Keratinocyte (primary cell): ENCODE measurements at regions not wholly inside any gene's neighbourhood (a gene's known extent, or its start where the extent isn't known, plus 50 kb on each side); places are given as distances from the start of the nearest gene placed in this dataset.

Source experiments
- DNase-seq: peaks from one replicate; pipeline ENCODE4 v3.0.0-alpha.2; 2011; ENCODE audit warnings: low read depth, missing footprints, low spot score
- FAIRE-seq: peaks from 2 replicates; lab custom pipeline; 2011; peaks lifted over from hg19 to GRCh38; lab: Jason Lieb, UNC
- H2AFZ ChIP-seq: 2 replicates; pipeline ENCODE4 v1.6.0; 2012; ENCODE audit warnings: low read length, control low read depth, inconsistent platforms; ENCODE audit not compliant: control insufficient read depth
- H3K27ac ChIP-seq: 2 replicates; pipeline ENCODE4 v1.5.1; 2011; ENCODE audit warnings: low read length; ENCODE audit not compliant: control insufficient read depth, insufficient read depth
- H3K27me3 ChIP-seq: 3 replicates; pipeline ENCODE4 v1.6.0; 2011; ENCODE audit warnings: low read length; ENCODE audit not compliant: control insufficient read depth, insufficient read depth; ENCODE audit errors: extremely low read depth
- H3K36me3 ChIP-seq, 2 experiments: 2 replicates in 1 of 2; 3 replicates in 1 of 2; pipeline ENCODE4 v1.5.1; 2011; ENCODE audit warnings: low read length in 2 of 2, mild to moderate bottlenecking in 1 of 2; ENCODE audit not compliant: control insufficient read depth in 2 of 2, insufficient read depth in 2 of 2; ENCODE audit errors: extremely low read depth in 1 of 2
- H3K4me1 ChIP-seq: 3 replicates; pipeline ENCODE4 v1.5.1; 2011; ENCODE audit warnings: low read length; ENCODE audit not compliant: control insufficient read depth, insufficient read depth; ENCODE audit errors: extremely low read depth
- H3K4me2 ChIP-seq: 3 replicates; pipeline ENCODE4 v1.6.0; 2011; ENCODE audit warnings: low read depth, low read length; ENCODE audit not compliant: control insufficient read depth, insufficient read depth; ENCODE audit errors: extremely low read depth
- H3K4me3 ChIP-seq, 3 experiments: fragments of 200-600 bp in 1 of 3; sonication (generic) in 1 of 3; 2 replicates in 2 of 3; 3 replicates in 1 of 3; pipeline ENCODE4 v1.5.1; 2011 to 2016; ENCODE audit warnings: low read length in 3 of 3, mild to moderate bottlenecking in 3 of 3, control low read depth in 2 of 3, inconsistent platforms in 1 of 3, low read depth in 1 of 3, mixed read lengths in 1 of 3, mixed run types in 1 of 3, moderate library complexity in 1 of 3; ENCODE audit not compliant: control insufficient read depth in 2 of 3, insufficient read depth in 2 of 3; ENCODE audit errors: extremely low read depth in 1 of 3
- H3K79me2 ChIP-seq: 2 replicates; pipeline ENCODE4 v1.6.0; 2012; ENCODE audit warnings: low read length; ENCODE audit not compliant: control insufficient read depth, insufficient read depth
- H3K9ac ChIP-seq: 3 replicates; pipeline ENCODE4 v1.6.0; 2011; ENCODE audit warnings: low read length; ENCODE audit not compliant: control insufficient read depth, insufficient read depth; ENCODE audit errors: extremely low read depth
- H3K9me1 ChIP-seq: 3 replicates; pipeline ENCODE4 v1.6.0; 2011; ENCODE audit warnings: low read length; ENCODE audit not compliant: control insufficient read depth, insufficient read depth; ENCODE audit errors: extremely low read depth
- H3K9me3 ChIP-seq: 2 replicates; pipeline ENCODE4 v1.5.1; 2012; ENCODE audit warnings: low read depth, low read length; ENCODE audit not compliant: control insufficient read depth
- H4K20me1 ChIP-seq: 3 replicates; pipeline ENCODE4 v1.6.0; 2011; ENCODE audit warnings: low read length; ENCODE audit not compliant: control insufficient read depth, insufficient read depth; ENCODE audit errors: extremely low read depth
- CTCF ChIP-seq, 3 experiments: IDR thresholded peaks in 1 of 3; conservative IDR thresholded peaks in 1 of 3; optimal IDR thresholded peaks in 1 of 3; 2 replicates in 2 of 3; 3 replicates in 1 of 3; pipeline versions ENCODE3 to v1.5.1; 2011; ENCODE audit warnings: low read length in 3 of 3, mild to moderate bottlenecking in 3 of 3, moderate library complexity in 2 of 3, control low read depth in 1 of 3, inconsistent platforms in 1 of 3; ENCODE audit not compliant: insufficient read depth in 2 of 3; ENCODE audit errors: extremely low read depth in 1 of 3
- EZH2 ChIP-seq: IDR thresholded peaks from one replicate; pipeline ENCODE4 v1.6.1; 2012; ENCODE audit warnings: inconsistent platforms, mild to moderate bottlenecking, low read length, moderate library complexity
- dilution Hi-C: fragments of 300-500 bp; cut with MboI; formaldehyde crosslinking; loops from one replicate; pipeline ENCODE4 v1.7.0; 2020; ENCODE audit warnings: low sequenced_read_pairs; ENCODE audit not compliant: extremely low pct_ligation_motif_present

GRCh38 chr5:90015584-90016018 lies 394.0 kb downstream of the CETN3 start:
- no peak for FAIRE-seq
- H3K27me3 ChIP-seq, result no peaks in the 10 kb centered on the region
- H3K9me1 ChIP-seq, result no peaks in the 10 kb centered on the region
- H3K9me3 ChIP-seq, result no peaks in the 10 kb centered on the region
- TF ChIP-seq CTCF (optimal IDR thresholded peaks at IDR 0.05 in 1 of 3, IDR thresholded peaks at IDR 0.05 in 1 of 3, conservative IDR thresholded peaks at IDR 0.05 in 1 of 3; ENCODE audit: extremely low read depth in 1 of 3, insufficient read depth in 2 of 3, low read length in 3 of 3) (no peak), EZH2 (no peak)
- dilution Hi-C loops, result no loop called here
- DNase-seq, result no peak
- no peak overlapping the region for H3K9ac ChIP-seq
- H3K4me3 ChIP-seq, result no peak overlapping the region
- H4K20me1 ChIP-seq, result no peaks in the 10 kb centered on the region
- H3K36me3 ChIP-seq, result no peaks in the 10 kb centered on the region
- no peaks in the 10 kb centered on the region for H3K79me2 ChIP-seq
- H3K4me2 ChIP-seq, result no peak overlapping the region
- no peak overlapping the region for H3K27ac ChIP-seq
- no peak overlapping the region for H2AFZ ChIP-seq
- H3K4me1 ChIP-seq, result peaks cover 3% of the 10 kb centered on the region

GRCh38 chr5:90014420-90014819 lies 395.1 kb downstream of the CETN3 start:
- dilution Hi-C loops, result no loop called here
- H3K4me1 ChIP-seq, result peaks cover 3% of the 10 kb centered on the region
- H3K9ac ChIP-seq, result no peak overlapping the region
- TF ChIP-seq EZH2 (no peak), CTCF (optimal IDR thresholded peaks at IDR 0.05 in 1 of 3, IDR thresholded peaks at IDR 0.05 in 1 of 3, conservative IDR thresholded peaks at IDR 0.05 in 1 of 3; ENCODE audit: extremely low read depth in 1 of 3, insufficient read depth in 2 of 3, low read length in 3 of 3) (no peak)
- FAIRE-seq (no peak), DNase-seq (no peak)
- no peaks in the 10 kb centered on the region for H3K36me3 ChIP-seq
- H3K9me3 ChIP-seq, result no peaks in the 10 kb centered on the region
- H3K27ac ChIP-seq, result no peak overlapping the region
- H3K79me2 ChIP-seq, result no peaks in the 10 kb centered on the region
- no peaks in the 10 kb centered on the region for H3K9me1 ChIP-seq
- H3K4me3 ChIP-seq, result no peak overlapping the region
- no peak overlapping the region for H2AFZ ChIP-seq
- H4K20me1 ChIP-seq, result no peaks in the 10 kb centered on the region
- no peaks in the 10 kb centered on the region for H3K27me3 ChIP-seq
- no peak overlapping the region for H3K4me2 ChIP-seq
